ENCODE measurements at regions not wholly inside any gene's neighbourhood (a gene's known extent, or its start where the extent isn't known, plus 50 kb on each side); places are given as distances from the start of the nearest gene placed in this dataset.

- H3K79me1 ChIP-seq (ENCODE audit: low read depth in 1 of 2, low read length in 2 of 2) = peaks cover 15 to 66% of the 10 kb centered on the region in 2 experiments
- WGBS, 2 experiments (ENCODE audit: extremely low coverage in 2 of 2, insufficient read length in 1 of 2) = no CpG with 5 or more reads among the region's 7 CpGs
- H4K8ac ChIP-seq (ENCODE audit: low read depth in 2 of 2, low read length in 2 of 2) = no peak overlapping the region
- no peak overlapping the region for H3K4me3 ChIP-seq (ENCODE audit: insufficient read depth, low read depth, low read length)
- no peak overlapping the region for H2AK9ac ChIP-seq (replicated peaks; ENCODE audit: low read depth, low read length, poor library complexity)
- H2AFZ ChIP-seq (replicated peaks; ENCODE audit: low read length, poor library complexity) = no peak overlapping the region
- no peak overlapping the region for H3K27ac ChIP-seq (ENCODE audit: insufficient read depth, low read length)
- no peak overlapping the region for H4K5ac ChIP-seq (ENCODE audit: low read depth, low read length)
- TF ChIP-seq MAFK (IDR thresholded peaks at IDR 0.05; ENCODE audit: low read depth, low read length) (no peak), MXI1 (IDR thresholded peaks at IDR 0.05; ENCODE audit: borderline replicate concordance, low read depth, low read length) (no peak)
- H3K9ac ChIP-seq (ENCODE audit: low read depth, low read length) = no peak overlapping the region
- BruUV-seq (replicated peaks) = no TSS peak
- H4K91ac ChIP-seq (ENCODE audit: insufficient read depth, low read depth, low read length) = no peak overlapping the region
- H3K14ac ChIP-seq (replicated peaks; ENCODE audit: low read depth, low read length) = no peak overlapping the region
- H2BK120ac ChIP-seq (ENCODE audit: low read depth, low read length) = no peak overlapping the region
- CTCF ChIA-PET = no interaction called here
- no peak overlapping the region for H3K4ac ChIP-seq (ENCODE audit: low read depth, low read length)
- in situ Hi-C loops (cut with MboI; ENCODE audit: low sequenced_read_pairs) (no loop called here), intact Hi-C loops (cut with micrococcal nuclease) (no loop called here), dilution Hi-C loops (cut with HindIII; ENCODE audit: low sequenced_read_pairs, unreplicated experiment) (no loop called here)
- no peaks in the 10 kb centered on the region for H3K27me3 ChIP-seq (ENCODE audit: control insufficient read depth, insufficient read depth, low read length)
- H2AK5ac ChIP-seq (ENCODE audit: low read depth, low read length) = no peak overlapping the region
- no peaks in the 10 kb centered on the region for H3K9me3 ChIP-seq (ENCODE audit: control insufficient read depth, insufficient read depth, low read length)
- peaks cover 5% of the 10 kb centered on the region for H3K9me1 ChIP-seq (ENCODE audit: insufficient read depth, low read length)
- no peak overlapping the region for H2BK5ac ChIP-seq (ENCODE audit: low read depth, low read length, poor library complexity, severe bottlenecking)
- no peak for DNase-seq
- H3K36me3 ChIP-seq (ENCODE audit: control insufficient read depth, insufficient read depth, low read length) = no peaks in the 10 kb centered on the region
- H3K18ac ChIP-seq (ENCODE audit: low read depth, low read length) = no peak overlapping the region
- no peak overlapping the region for H3K4me2 ChIP-seq (ENCODE audit: low read depth, low read length)
- H2BK20ac ChIP-seq (ENCODE audit: low read depth, low read length) = no peak overlapping the region
- no peak overlapping the region for H2BK15ac ChIP-seq (ENCODE audit: low read depth, low read length)
- no peak overlapping the region for H3K56ac ChIP-seq (ENCODE audit: extremely low read depth, insufficient read depth, low read length)
- H3K4me1 ChIP-seq (ENCODE audit: control insufficient read depth, insufficient read depth, low read length) = peaks cover 11% of the 10 kb centered on the region
- no peak overlapping the region for H3K23ac ChIP-seq (ENCODE audit: low read depth, low read length)
- peaks cover 36% of the 10 kb centered on the region for H4K20me1 ChIP-seq (ENCODE audit: insufficient read depth, low read length)
- POLR2A ChIA-PET (ENCODE audit: unreplicated experiment) = no interaction called here
- ATAC-seq (ENCODE audit: low read depth) = no peak
These were observed 61.3 kb downstream of the CLDN34 start for GRCh38 chrX:10028283-10029104.

Data from IMR-90 (cell line).